Mucosa of descending colon (tissue), 3 donors: ENCODE measurements at regions not wholly inside any gene's neighbourhood (a gene's known extent, or its start where the extent isn't known, plus 50 kb on each side); places are given as distances from the start of the nearest gene placed in this dataset.

ENCODE experiments used
- ATAC-seq: fragments of 200-7000 bp; cut with Tn5 transposase; one replicate; pipeline ENCODE4 v1.9.1; 2020; ENCODE audit warnings: mild to moderate bottlenecking, moderate library complexity
- DNase-seq, 3 donors: peaks; one replicate each; pipeline ENCODE4 v3.0.0-alpha.2; 2020
- H3K36me3 ChIP-seq: fragments of 200-600 bp; one replicate; pipeline ENCODE4 v1.8.0; 2021; ENCODE audit warnings: low read depth, mild to moderate bottlenecking
- H3K4me1 ChIP-seq: fragments of 200-600 bp; one replicate; pipeline ENCODE4 v1.8.0; 2021; ENCODE audit warnings: low read depth, mild to moderate bottlenecking
- H3K4me3 ChIP-seq: fragments of 200-600 bp; one replicate; pipeline ENCODE4 v1.8.0; 2021; ENCODE audit warnings: mild to moderate bottlenecking
- H3K9me3 ChIP-seq: fragments of 200-600 bp; one replicate; pipeline ENCODE4 v1.8.0; 2021; ENCODE audit warnings: mild to moderate bottlenecking
- CTCF ChIP-seq: fragments of 200-600 bp; IDR thresholded peaks from one replicate; pipeline ENCODE4 v1.8.0; 2022; ENCODE audit warnings: antibody characterized with exemption, mild to moderate bottlenecking
- intact Hi-C, 2 donors: fragments of 100-400 bp; cut with DNase I in 1 of 2; cut with micrococcal nuclease in 1 of 2; formaldehyde crosslinking; loops; one replicate each; pipeline versions ENCODE4 v1.11.0 to v1.11.1; 2022; cut with DNase I, micrococcal nuclease
- donor health status: DM: no; HTN: no; CAD: no; lungs with moderate emphysema.
- donor health status: DM: no; HTN: no; CAD: no.
- donor health status: DM: no; HTN: yes; CAD: no.

- peak; percentile 59 for ATAC-seq
- Histone ChIP-seq H3K4me1 (no peaks in the 10 kb centered on the region), H3K36me3 (no peaks in the 10 kb centered on the region), H3K4me3 (no peak overlapping the region), H3K9me3 (no peaks in the 10 kb centered on the region)
- TF ChIP-seq CTCF, result no peak
- no peak for DNase-seq
- intact Hi-C loops, result no loop called here
These were observed 189.7 kb upstream of the CDYL start for GRCh38 chr6:4586469-4586859.

- peak; percentile 65 for ATAC-seq
- Histone ChIP-seq H3K36me3 (no peaks in the 10 kb centered on the region), H3K4me3 (no peak overlapping the region), H3K9me3 (no peaks in the 10 kb centered on the region), H3K4me1 (no peaks in the 10 kb centered on the region)
- TF ChIP-seq CTCF, result no peak
- intact Hi-C loops, result no loop called here
- no peak for DNase-seq
These were observed 190.3 kb upstream of the CDYL start for GRCh38 chr6:4585682-4586468.

- no peaks in the 10 kb centered on the region for H3K36me3 ChIP-seq
- H3K4me1 ChIP-seq, result no peaks in the 10 kb centered on the region
- ATAC-seq, result no peak
- intact Hi-C loops, result no loop called here
- H3K9me3 ChIP-seq, result no peaks in the 10 kb centered on the region
- TF ChIP-seq CTCF, result no peak
- no peak overlapping the region for H3K4me3 ChIP-seq
- DNase-seq, result no peak
These were observed 191.4 kb upstream of the CDYL start for GRCh38 chr6:4584801-4585200.

- no peak for DNase-seq
- no peak for ATAC-seq
- Histone ChIP-seq H3K4me1 (no peaks in the 10 kb centered on the region), H3K36me3 (no peaks in the 10 kb centered on the region), H3K4me3 (no peak overlapping the region), H3K9me3 (no peaks in the 10 kb centered on the region)
- TF ChIP-seq CTCF, result no peak
- intact Hi-C loops, result no loop called here
These were observed 193.4 kb upstream of the CDYL start for GRCh38 chr6:4582506-4583417.

- no peak for TF ChIP-seq CTCF
- ATAC-seq (no peak), DNase-seq (no peak)
- no peak overlapping the region for H3K4me3 ChIP-seq
- no peaks in the 10 kb centered on the region for H3K36me3 ChIP-seq
- intact Hi-C loops, result no loop called here
- no peaks in the 10 kb centered on the region for H3K9me3 ChIP-seq
- no peaks in the 10 kb centered on the region for H3K4me1 ChIP-seq
These were observed 194.5 kb upstream of the CDYL start for GRCh38 chr6:4581468-4582385.
